ENCODE measurements at regions not wholly inside any gene's neighbourhood (a gene's known extent, or its start where the extent isn't known, plus 50 kb on each side); places are given as distances from the start of the nearest gene placed in this dataset.

GRCh38 chr12:4005851-4006430 lies 132.7 kb upstream of the PARP11 start (continued):
- TF ChIP-seq ZXDC (CRISPR knock-in tag; IDR thresholded peaks at IDR 0.05): no peak
- TF ChIP-seq ZNF335 (CRISPR knock-in tag; IDR thresholded peaks at IDR 0.05): no peak
- no peak for TF ChIP-seq REXO4 (CRISPR knock-in tag; IDR thresholded peaks at IDR 0.05; ENCODE audit: borderline replicate concordance)
- TF ChIP-seq MZF1 (CRISPR knock-in tag; IDR thresholded peaks at IDR 0.05; ENCODE audit: borderline replicate concordance): no peak
- TF ChIP-seq DNMT1 (CRISPR knock-in tag; IDR thresholded peaks at IDR 0.05): no peak
- TF ChIP-seq STAT6 (CRISPR knock-in tag; IDR thresholded peaks at IDR 0.05; ENCODE audit: borderline replicate concordance): no peak

GRCh38 chr12:4003576-4003975 lies 130.4 kb upstream of the PARP11 start:
- FAIRE-seq (no peak), ATAC-seq (no peak), DNase-seq (ENCODE audit: low spot score) (no peak)
- H3K36me3 ChIP-seq (replicated peaks in 1 of 2; ENCODE audit: control insufficient read depth in 1 of 2, insufficient read depth in 2 of 2, low read length in 2 of 2): no peaks in the 10 kb centered on the region
- H4K20me1 ChIP-seq (ENCODE audit: insufficient read depth, low read length): no peaks in the 10 kb centered on the region
- H3K79me2 ChIP-seq (ENCODE audit: insufficient read depth, low read length): no peaks in the 10 kb centered on the region
- no peaks in the 10 kb centered on the region for H3K9me3 ChIP-seq (ENCODE audit: low read length)
- WGBS (ENCODE audit: low lambda C conversion rate): over 99% methylated on average over 4 of the region's 4 CpGs
- TF ChIP-seq KDM3A (CRISPR knock-in tag; IDR thresholded peaks at IDR 0.05; ENCODE audit: low read depth): no peak
- no peak for TF ChIP-seq CERS6 (CRISPR knock-in tag; IDR thresholded peaks at IDR 0.05)
- no peak for TF ChIP-seq SMC3 (IDR thresholded peaks at IDR 0.05; ENCODE audit: low read length)
- TF ChIP-seq REST (IDR thresholded peaks at IDR 0.05; ENCODE audit: borderline replicate concordance in 1 of 2, low read depth in 1 of 2, low read length in 2 of 2): no peak
- TF ChIP-seq SP1 (IDR thresholded peaks at IDR 0.05): no peak
- TF ChIP-seq SP1 (CRISPR knock-in tag; IDR thresholded peaks at IDR 0.05): no peak
- TF ChIP-seq ZNF766 (CRISPR knock-in tag; IDR thresholded peaks at IDR 0.05; ENCODE audit: borderline replicate concordance): no peak
- in situ Hi-C loops (cut with HindIII; ENCODE audit: extremely low pct_ligation_motif_present, low pct_unique_long_range_greater_than_20kb) (no loop called here), intact Hi-C loops (cut with micrococcal nuclease; ENCODE audit: unreplicated experiment) (no loop called here)
- H3K4me3 ChIP-seq (replicated peaks in 1 of 3; ENCODE audit: insufficient read depth in 1 of 3, low read depth in 2 of 3, low read length in 3 of 3): no peak overlapping the region
- no peak overlapping the region for H3K27ac ChIP-seq (ENCODE audit: extremely low read length, insufficient read depth, low read length)
- no peak overlapping the region for H3K9ac ChIP-seq (ENCODE audit: insufficient read depth, low read depth, low read length)
- H3K27me3 ChIP-seq (ENCODE audit: control insufficient read depth in 1 of 2, insufficient read depth in 2 of 2, low read length in 2 of 2): no peaks in the 10 kb centered on the region
- POLR2A ChIA-PET: interaction anchor here (6.7 kb wide), 1 partner anchor 9 kb away, joined by 135 read pairs; no protein-coding TSS in a partner anchor
- H3K4me2 ChIP-seq (ENCODE audit: low read depth, low read length): no peak overlapping the region
- no peak overlapping the region for H2AFZ ChIP-seq (ENCODE audit: low read length)
- no TSS peak for BruUV-seq (replicated peaks)
- CTCF ChIA-PET (ENCODE audit: low intra/inter-chr PET ratio, low total read pairs): no interaction called here
- peaks cover 56% of the 10 kb centered on the region for H3K4me1 ChIP-seq (ENCODE audit: insufficient read depth, low read length)
